Body of pancreas (tissue), 4 donors: ENCODE measurements at regions not wholly inside any gene's neighbourhood (a gene's known extent, or its start where the extent isn't known, plus 50 kb on each side); places are given as distances from the start of the nearest gene placed in this dataset.
"Not testable (repeated sequence)": the region's sequence is repeated elsewhere in the genome, so short reads cannot be mapped to it uniquely, and the experiment has no call there.

ENCODE experiments used
- ATAC-seq: fragments of 150-250 bp; one replicate; pipeline ENCODE4 v1.9.1; 2016
- DNase-seq, 4 donors: peaks; one replicate each; pipeline ENCODE4 v3.0.0-alpha.2; 2019
- H3K27ac ChIP-seq, 4 donors: fragments of 200-600 bp; sonication (generic); 1 replicate in 3 of 4; 2 replicates in 1 of 4; pipeline versions ENCODE4 v1.5.1 to v1.6.1; 2016 to 2019; ENCODE audit warnings: mild to moderate bottlenecking in 1 of 4, mixed read lengths in 1 of 4, moderate library complexity in 1 of 4
- H3K27me3 ChIP-seq, 2 donors: fragments of 200-600 bp; sonication (generic); one replicate each; pipeline ENCODE4 v1.6.0; 2016; ENCODE audit warnings: mild to moderate bottlenecking in 1 of 2
- H3K36me3 ChIP-seq, 2 donors: fragments of 200-600 bp; sonication (generic); replicated peaks in 1 of 2; 2 replicates each; pipeline ENCODE4 v1.5.1; 2016; ENCODE audit warnings: low read depth in 2 of 2; ENCODE audit not compliant: insufficient read depth in 1 of 2
- H3K4me1 ChIP-seq: fragments of 200-600 bp; sonication (generic); one replicate; pipeline ENCODE4 v1.6.0; 2016
- H3K4me3 ChIP-seq, 2 donors: fragments of 200-600 bp; sonication (generic); 1 replicate in 1 of 2; 2 replicates in 1 of 2; pipeline ENCODE4 v1.5.1; 2016 to 2019
- H3K9me3 ChIP-seq, 3 donors: fragments of 200-600 bp; sonication (generic); 1 replicate in 2 of 3; 2 replicates in 1 of 3; pipeline ENCODE4 v1.5.1; 2016
- POLR2A ChIP-seq, 3 donors: fragments of 450-650 bp; IDR thresholded peaks; one replicate each; pipeline ENCODE4 v1.6.1; 2016; ENCODE audit warnings: antibody characterized with exemption in 3 of 3, mild to moderate bottlenecking in 2 of 3
- WGBS, 2 donors: methylation state at CpG; one replicate each; pipeline ENCODE4 v1.1.5; 2017; 5-methylcytosine and 5-hydroxymethylcytosine counted together
- intact Hi-C: fragments of 100-400 bp; cut with DNase I; formaldehyde crosslinking; loops from one replicate; pipeline ENCODE4 v1.15.1; 2023
- TF ChIP-seq, protein P1 (sequence below), 7 experiments: fragments of 450-650 bp in 4 of 7; fragments of 200-600 bp in 3 of 7; sonication (generic) in 3 of 7; IDR thresholded peaks; one replicate each; pipeline ENCODE4 v1.5.1; 2016 to 2019; ENCODE audit warnings: antibody characterized with exemption in 7 of 7

DNA sequence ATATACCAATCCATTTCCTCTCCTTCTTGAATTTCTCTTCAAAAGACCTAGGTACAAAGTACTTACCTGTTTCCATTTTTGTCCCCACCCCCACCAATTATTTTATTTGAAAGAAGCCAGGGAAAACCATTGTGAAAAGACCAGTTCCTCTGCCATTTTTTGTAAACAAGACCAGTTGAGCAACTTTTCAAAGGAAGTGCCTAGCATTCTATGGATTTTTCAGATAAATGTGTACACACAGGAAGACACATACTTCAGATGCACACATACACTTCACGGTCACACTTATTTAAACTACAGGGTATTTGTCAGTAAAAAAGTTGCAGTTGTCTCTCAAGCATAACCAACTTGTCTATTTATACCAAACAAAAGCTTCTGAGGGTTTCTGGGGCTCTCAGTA is 587.2 kb upstream of the KLHL4 start:
- Histone ChIP-seq H3K4me1 (no peaks in the 10 kb centered on the region), H3K36me3 (no peaks in the 10 kb centered on the region), H3K27me3 (no peaks in the 10 kb centered on the region), H3K9me3 (no peaks in the 10 kb centered on the region), H3K27ac (no peak overlapping the region), H3K4me3 (no peak overlapping the region)
- intact Hi-C loops, result no loop called here
- no peak for TF ChIP-seq POLR2A (IDR thresholded peaks at IDR 0.05)
- TF ChIP-seq, protein P1, sequence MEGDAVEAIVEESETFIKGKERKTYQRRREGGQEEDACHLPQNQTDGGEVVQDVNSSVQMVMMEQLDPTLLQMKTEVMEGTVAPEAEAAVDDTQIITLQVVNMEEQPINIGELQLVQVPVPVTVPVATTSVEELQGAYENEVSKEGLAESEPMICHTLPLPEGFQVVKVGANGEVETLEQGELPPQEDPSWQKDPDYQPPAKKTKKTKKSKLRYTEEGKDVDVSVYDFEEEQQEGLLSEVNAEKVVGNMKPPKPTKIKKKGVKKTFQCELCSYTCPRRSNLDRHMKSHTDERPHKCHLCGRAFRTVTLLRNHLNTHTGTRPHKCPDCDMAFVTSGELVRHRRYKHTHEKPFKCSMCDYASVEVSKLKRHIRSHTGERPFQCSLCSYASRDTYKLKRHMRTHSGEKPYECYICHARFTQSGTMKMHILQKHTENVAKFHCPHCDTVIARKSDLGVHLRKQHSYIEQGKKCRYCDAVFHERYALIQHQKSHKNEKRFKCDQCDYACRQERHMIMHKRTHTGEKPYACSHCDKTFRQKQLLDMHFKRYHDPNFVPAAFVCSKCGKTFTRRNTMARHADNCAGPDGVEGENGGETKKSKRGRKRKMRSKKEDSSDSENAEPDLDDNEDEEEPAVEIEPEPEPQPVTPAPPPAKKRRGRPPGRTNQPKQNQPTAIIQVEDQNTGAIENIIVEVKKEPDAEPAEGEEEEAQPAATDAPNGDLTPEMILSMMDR (IDR thresholded peaks at IDR 0.05), result no peak
- ATAC-seq, result no peak
- DNase-seq, result no peak
- 0 to 14% methylated on average over 1 of the region's 1 CpG for WGBS, 2 donors

DNA sequence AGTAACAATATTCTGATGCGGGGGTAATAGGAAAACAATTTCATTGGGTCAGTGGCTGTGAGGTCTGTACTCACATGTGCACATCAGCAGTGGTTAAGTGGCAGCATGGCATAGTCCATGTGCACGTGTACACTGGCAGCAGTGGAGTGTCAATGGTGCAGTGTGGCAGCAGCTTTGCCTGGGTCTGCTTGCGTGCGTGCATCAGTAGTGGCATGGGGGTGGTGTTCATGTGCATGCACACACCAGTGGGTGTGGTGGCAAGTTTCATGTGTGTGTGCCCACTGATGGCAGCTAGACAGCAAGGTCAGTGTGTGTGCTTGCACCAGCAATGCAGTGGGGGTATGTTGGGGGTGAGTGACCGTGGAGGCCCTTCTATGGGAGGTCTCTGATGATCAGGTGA is 581.6 kb upstream of the KLHL4 start:
- H3K27ac ChIP-seq, result no peak overlapping the region
- H3K4me1 ChIP-seq, result no peaks in the 10 kb centered on the region
- no peaks in the 10 kb centered on the region for H3K36me3 ChIP-seq
- no peak for TF ChIP-seq POLR2A (IDR thresholded peaks at IDR 0.05)
- TF ChIP-seq, protein P1 (IDR thresholded peaks at IDR 0.05), result no peak
- no peak for ATAC-seq
- no peaks in the 10 kb centered on the region for H3K27me3 ChIP-seq
- DNase-seq, result no peak
- WGBS, 2 donors, result 76 to 100% methylated on average over 2 to 4 of the region's 5 CpGs
- intact Hi-C loops, result no loop called here
- no peaks in the 10 kb centered on the region for H3K9me3 ChIP-seq
- H3K4me3 ChIP-seq, result no peak overlapping the region

DNA sequence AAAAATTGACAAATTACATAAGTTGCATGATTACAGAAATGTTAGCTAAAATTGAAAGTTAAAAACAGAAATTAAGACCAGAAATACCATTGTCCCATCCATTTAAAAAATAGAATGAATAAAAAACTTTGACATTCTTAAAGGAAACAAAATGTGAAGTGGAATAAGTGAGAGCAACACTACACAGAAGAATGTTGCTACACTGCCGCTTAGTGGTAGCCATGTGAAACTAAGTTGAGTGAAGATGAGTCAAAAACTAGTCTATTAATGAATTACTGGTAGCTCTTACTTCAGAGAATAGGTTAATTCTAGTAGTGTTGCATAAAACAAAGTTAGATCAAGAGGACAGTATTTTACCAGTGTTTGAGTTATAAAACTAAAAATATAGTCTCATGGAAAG is 571.0 kb upstream of the KLHL4 start:
- Histone ChIP-seq H3K36me3 (no peaks in the 10 kb centered on the region), H3K27me3 (no peaks in the 10 kb centered on the region), H3K27ac (no peak overlapping the region), H3K4me1 (no peaks in the 10 kb centered on the region), H3K4me3 (no peak overlapping the region), H3K9me3 (no peaks in the 10 kb centered on the region)
- ATAC-seq (no peak), DNase-seq (peak in 2 of 4 donors; percentile 5 to 14)
- TF ChIP-seq POLR2A (IDR thresholded peaks at IDR 0.05), result no peak
- TF ChIP-seq, protein P1 (IDR thresholded peaks at IDR 0.05), result peak in 5 of 7 experiments; percentile 11 to 56 (median 42)
- 0 to 7% methylated on average over 1 of the region's 1 CpG for WGBS, 2 donors
- intact Hi-C loops, result no loop called here

DNA sequence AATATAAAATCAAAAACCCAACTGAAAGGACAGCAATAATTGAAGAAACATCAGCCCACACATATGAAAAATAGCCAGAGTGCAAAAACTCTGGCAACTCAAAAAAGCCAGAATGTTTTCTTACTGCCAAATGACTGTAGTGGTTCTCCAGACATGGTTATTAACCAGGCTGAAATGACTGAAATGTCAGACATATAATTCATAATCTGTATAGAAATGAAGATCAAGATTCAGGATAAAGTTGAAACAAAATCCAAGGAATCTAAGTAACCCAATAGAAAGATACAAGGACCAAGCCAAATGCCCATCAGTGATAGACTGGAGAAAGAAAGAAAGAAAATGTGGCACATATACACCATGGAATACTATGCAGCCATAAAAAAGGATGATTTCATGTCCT is 553.3 kb upstream of the KLHL4 start:
- DNase-seq, result no peak
- no peaks in the 10 kb centered on the region for H3K4me1 ChIP-seq
- no peaks in the 10 kb centered on the region for H3K27me3 ChIP-seq
- H3K27ac ChIP-seq, result no peak overlapping the region
- no peak for ATAC-seq
- intact Hi-C loops, result no loop called here
- no peaks in the 10 kb centered on the region for H3K36me3 ChIP-seq
- H3K4me3 ChIP-seq, result no peak overlapping the region
- no peak for TF ChIP-seq POLR2A (IDR thresholded peaks at IDR 0.05)
- TF ChIP-seq, protein P1 (IDR thresholded peaks at IDR 0.05), result no peak
- H3K9me3 ChIP-seq, result no peaks in the 10 kb centered on the region

DNA sequence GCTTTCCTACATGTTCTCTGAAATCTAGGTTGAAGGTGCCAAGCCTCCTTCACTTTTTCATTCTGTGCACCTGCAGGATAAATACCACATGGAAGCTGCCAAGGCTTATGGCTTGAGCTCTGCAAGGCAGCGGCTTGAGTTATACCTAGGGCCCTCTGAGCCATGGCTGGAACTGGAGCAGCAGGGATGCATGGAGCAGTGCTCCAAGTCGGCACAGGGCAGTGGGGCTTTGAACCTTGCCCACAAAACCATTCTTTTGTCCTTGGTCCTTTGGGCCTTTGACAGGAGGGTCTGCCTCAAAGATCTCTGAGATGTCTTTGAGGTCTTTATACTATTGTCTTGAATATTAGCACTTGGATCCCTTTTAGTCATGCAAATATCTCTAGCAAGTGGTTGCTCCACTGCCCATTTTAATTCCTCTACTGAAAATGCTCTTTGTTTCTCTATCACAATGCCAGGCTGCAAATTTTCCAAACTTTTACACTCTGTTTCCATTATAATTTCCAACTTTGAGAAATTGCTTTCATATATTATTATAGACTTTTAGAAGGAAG is 536.2 kb upstream of the KLHL4 start:
- no peak overlapping the region for H3K27ac ChIP-seq
- DNase-seq (no peak), ATAC-seq (no peak)
- no peak for TF ChIP-seq POLR2A (IDR thresholded peaks at IDR 0.05)
- TF ChIP-seq, protein P1 (IDR thresholded peaks at IDR 0.05), result no peak
- no peaks in the 10 kb centered on the region for H3K9me3 ChIP-seq
- no peaks in the 10 kb centered on the region for H3K36me3 ChIP-seq
- H3K4me3 ChIP-seq, result no peak overlapping the region
- intact Hi-C loops, result no loop called here
- H3K27me3 ChIP-seq, result no peaks in the 10 kb centered on the region
- no peaks in the 10 kb centered on the region for H3K4me1 ChIP-seq
- 75 to 100% methylated on average over 1 to 2 of the region's 2 CpGs for WGBS, 2 donors

DNA sequence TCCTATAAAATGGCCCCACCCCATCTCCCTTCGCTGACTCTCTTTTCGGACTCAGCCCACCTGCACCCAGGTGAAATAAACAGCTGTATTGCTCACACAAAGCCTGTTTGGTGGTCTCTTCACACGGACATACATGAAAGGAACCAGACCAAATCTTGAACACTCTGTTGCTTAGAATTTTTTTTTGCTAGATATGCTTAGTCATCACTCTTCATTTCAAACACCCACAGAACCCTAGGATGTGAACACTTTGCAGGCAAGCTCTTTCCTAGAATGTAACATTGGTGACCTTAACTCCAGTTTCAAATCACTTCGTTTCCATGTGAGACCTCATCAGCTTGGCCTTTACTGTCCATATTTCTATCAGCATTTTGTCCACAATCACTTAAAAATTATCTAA is 530.3 kb upstream of the KLHL4 start:
- H3K4me3 ChIP-seq, ATAC-seq, DNase-seq, H3K27ac ChIP-seq, H3K9me3 ChIP-seq, H3K4me1 ChIP-seq, H3K36me3 ChIP-seq, intact Hi-C loops, H3K27me3 ChIP-seq: not testable (repeated sequence)
- WGBS, 2 donors, result 54 to 61% methylated on average over 4 of the region's 4 CpGs
